Cardiac fibroblast (primary cell): ENCODE measurements at regions not wholly inside any gene's neighbourhood (a gene's known extent, or its start where the extent isn't known, plus 50 kb on each side); places are given as distances from the start of the nearest gene placed in this dataset.

Experiments used
- DNase-seq, 2 donors: peaks; one replicate each; pipeline versions ENCODE4 v3.0.0 to v3.0.0-alpha.2; 2010; ENCODE audit warnings: low read depth in 2 of 2
- H3K4me3 ChIP-seq, 2 donors: replicated peaks in 1 of 2; 1 replicate in 1 of 2; 2 replicates in 1 of 2; pipeline ENCODE4 v1.5.1; 2011; ENCODE audit warnings: low read depth in 2 of 2, low read length in 2 of 2, mild to moderate bottlenecking in 2 of 2, moderate library complexity in 1 of 2
- CTCF ChIP-seq: IDR thresholded peaks from one replicate; pipeline ENCODE4 v1.5.1; 2011; ENCODE audit warnings: low read depth, mild to moderate bottlenecking, low read length, inconsistent platforms

DNA sequence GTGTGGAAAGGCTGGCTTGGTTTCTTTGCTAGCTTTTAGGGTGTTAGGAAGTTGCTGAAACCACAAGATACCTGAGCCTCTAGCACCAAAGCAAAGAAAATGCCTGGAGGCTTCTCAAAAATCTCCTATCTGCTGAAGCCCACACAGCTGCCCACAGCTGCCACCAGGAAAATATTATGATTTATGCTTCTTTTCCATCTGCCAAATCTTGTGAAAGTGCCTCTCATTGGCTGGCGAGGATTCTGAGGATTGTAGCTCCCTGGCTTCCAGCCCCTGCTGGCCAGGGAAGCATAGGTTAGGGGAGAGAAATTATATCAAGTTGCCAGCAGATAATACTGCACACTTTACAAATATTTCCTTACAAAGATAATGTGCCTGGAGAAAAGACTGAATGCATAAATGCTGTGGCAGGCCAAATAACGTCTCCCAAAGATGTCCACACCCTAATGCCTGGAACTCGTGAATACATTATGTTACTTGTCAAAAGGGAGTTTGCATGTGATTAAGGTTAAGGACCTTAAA lies 98.4 kb downstream of the MRPL14 start:
- TF ChIP-seq CTCF = peak; percentile 35
- peak; percentile 28 to 81 for DNase-seq
- H3K4me3 ChIP-seq = no peak overlapping the region

- H3K4me3 ChIP-seq = no peak overlapping the region
- no peak for TF ChIP-seq CTCF
- no peak for DNase-seq
Observed at GRCh38 chr6:44025226-44025625, 102.0 kb downstream of the MRPL14 start.

DNA sequence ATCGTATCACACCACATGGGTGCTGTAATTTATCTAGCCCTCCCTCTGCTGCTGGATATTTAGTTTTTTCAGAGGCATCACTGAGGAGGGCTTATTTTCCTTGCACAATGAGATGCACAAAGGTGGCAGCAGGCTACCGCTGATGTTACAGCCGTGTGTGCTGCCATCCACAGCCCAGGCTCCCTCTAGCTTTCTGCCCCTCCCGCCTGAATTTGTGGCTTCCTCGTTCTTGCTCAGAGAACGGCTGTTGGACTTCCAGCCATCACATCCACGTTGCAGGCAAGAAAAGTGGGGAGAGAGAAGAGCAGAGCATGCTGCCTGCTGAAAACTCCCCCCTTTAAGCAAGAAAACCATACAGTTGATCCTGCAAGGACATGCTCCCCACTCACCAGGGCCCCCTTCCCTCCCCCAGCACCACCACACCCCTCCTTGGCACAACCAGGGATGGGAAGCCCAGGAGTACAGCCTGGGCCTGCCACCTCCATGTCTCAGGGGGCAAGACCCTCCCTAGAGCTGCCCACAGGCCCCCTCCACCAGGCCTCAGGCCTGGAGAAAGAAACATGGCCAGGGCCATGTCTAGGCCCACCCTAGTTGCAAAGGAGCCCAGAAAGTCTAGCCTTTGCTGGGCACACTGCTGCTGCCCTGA lies 102.6 kb downstream of the MRPL14 start:
- DNase-seq = no peak

GRCh38 chr6:44023586-44024454 lies 103.4 kb downstream of the MRPL14 start:
- TF ChIP-seq CTCF = no peak
- DNase-seq = no peak
- no peak overlapping the region for H3K4me3 ChIP-seq

More for the DNA sequence above, 102.6 kb downstream of the MRPL14 start:
- H3K4me3 ChIP-seq = no peak overlapping the region
- no peak for TF ChIP-seq CTCF

GRCh38 chr6:44022671-44023352 lies 104.4 kb downstream of the MRPL14 start:
- no peak overlapping the region for H3K4me3 ChIP-seq
- no peak for TF ChIP-seq CTCF
- DNase-seq = no peak

- H3K4me3 ChIP-seq = no peak overlapping the region
- TF ChIP-seq CTCF = no peak
- peak; percentile 47 to 55 for DNase-seq
Observed at GRCh38 chr6:44022296-44022661, 105.0 kb downstream of the MRPL14 start.
